ENCODE measurements at regions not wholly inside any gene's neighbourhood (a gene's known extent, or its start where the extent isn't known, plus 50 kb on each side); places are given as distances from the start of the nearest gene placed in this dataset.
"Not testable (repeated sequence)": the region's sequence is repeated elsewhere in the genome, so short reads cannot be mapped to it uniquely, and the experiment has no call there.

- no peak for DNase-seq
These were observed 600.5 kb downstream of the LTN1 start for GRCh38 chr21:28391938-28392849.

- no peak for DNase-seq
These were observed 605.5 kb downstream of the LTN1 start for GRCh38 chr21:28387220-28387619.

GRCh38 chr21:28385845-28386244 is 606.8 kb downstream of the LTN1 start:
- no peak for DNase-seq

- not testable (repeated sequence) for DNase-seq
These were observed 611.5 kb downstream of the LTN1 start for GRCh38 chr21:28381000-28381745.

GRCh38 chr21:28380241-28380640 is 612.4 kb downstream of the LTN1 start:
- DNase-seq = no peak

- no peak for DNase-seq
These were observed 614.7 kb downstream of the LTN1 start for GRCh38 chr21:28378026-28378425.

- no peak for DNase-seq
These were observed 616.8 kb downstream of the LTN1 start for GRCh38 chr21:28375708-28376385.

GRCh38 chr21:28374881-28375280 is 617.8 kb downstream of the LTN1 start:
- no peak for DNase-seq

- no peak for DNase-seq
These were observed 621.0 kb downstream of the LTN1 start for GRCh38 chr21:28371713-28372112.

GRCh38 chr21:28359300-28359699 is 633.4 kb downstream of the LTN1 start:
- no peak for DNase-seq

GRCh38 chr21:28358702-28359101 is 634.0 kb downstream of the LTN1 start:
- no peak for DNase-seq

- DNase-seq = no peak
These were observed 634.5 kb downstream of the LTN1 start for GRCh38 chr21:28358170-28358569.

- DNase-seq = no peak
These were observed 634.9 kb downstream of the LTN1 start for GRCh38 chr21:28357743-28358142.

GRCh38 chr21:28356422-28356821 is 636.3 kb downstream of the LTN1 start:
- no peak for DNase-seq

- no peak for DNase-seq
These were observed 646.7 kb downstream of the LTN1 start for GRCh38 chr21:28345934-28346333.

GRCh38 chr21:28344985-28345384 is 647.7 kb downstream of the LTN1 start:
- DNase-seq = no peak

GRCh38 chr21:28342212-28342810 is 650.4 kb downstream of the LTN1 start:
- DNase-seq = no peak

- DNase-seq = no peak
These were observed 653.3 kb downstream of the LTN1 start for GRCh38 chr21:28339403-28339802.

GRCh38 chr21:28338701-28339305 is 653.9 kb downstream of the LTN1 start:
- no peak for DNase-seq

- DNase-seq = no peak
These were observed 655.4 kb downstream of the LTN1 start for GRCh38 chr21:28337315-28337714.

- DNase-seq = no peak
These were observed 656.4 kb downstream of the LTN1 start for GRCh38 chr21:28336314-28336713.

- no peak for DNase-seq
These were observed 658.3 kb downstream of the LTN1 start for GRCh38 chr21:28334407-28334806.

Measured in central memory CD4-positive, alpha-beta T cell (primary cell).